Raji (cell line): ENCODE measurements at regions not wholly inside any gene's neighbourhood (a gene's known extent, or its start where the extent isn't known, plus 50 kb on each side); places are given as distances from the start of the nearest gene placed in this dataset.

ENCODE experiments used
- POLR2A ChIP-seq: IDR thresholded peaks from 2 replicates; pipeline ENCODE4 v1.6.1; 2011; ENCODE audit warnings: low read depth, low read length, control low read depth; ENCODE audit not compliant: insufficient read depth

- no peak for TF ChIP-seq POLR2A
Observed at GRCh38 chr9:742104-742503, 99.4 kb upstream of the DMRT1 start.

GRCh38 chr9:742914-743589 is 98.4 kb upstream of the DMRT1 start:
- no peak for TF ChIP-seq POLR2A

DNA sequence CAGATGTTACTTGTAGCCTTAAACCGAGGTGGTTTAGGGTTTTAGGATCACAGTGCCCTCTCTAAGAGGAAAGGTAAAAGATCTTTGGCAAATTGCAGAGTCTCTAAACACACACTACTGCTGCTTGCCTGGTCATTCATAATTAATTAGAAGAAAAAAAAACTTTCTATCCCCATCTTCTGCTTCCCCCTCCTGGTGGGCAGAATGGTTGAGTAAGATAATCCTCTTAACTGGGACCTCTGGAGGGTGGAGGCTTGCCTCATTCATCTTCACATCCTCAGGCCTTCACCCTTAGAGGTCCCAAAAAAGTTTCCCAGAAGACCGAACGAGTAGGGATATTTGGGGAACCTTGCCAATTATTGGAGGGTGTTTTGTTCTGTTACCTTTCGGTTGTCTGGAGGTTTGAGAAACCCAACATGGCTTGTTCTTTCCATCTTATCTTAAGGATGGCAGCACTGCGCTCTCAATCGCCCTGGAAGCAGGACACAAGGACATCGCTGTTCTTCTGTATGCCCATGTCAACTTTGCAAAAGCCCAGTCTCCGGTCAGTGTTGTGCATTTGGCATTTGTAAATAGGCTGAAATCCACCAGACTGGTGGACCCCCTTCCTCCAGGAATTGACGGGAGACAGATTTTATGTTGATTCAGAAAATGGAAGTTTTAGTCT is 97.3 kb upstream of the DMRT1 start:
- no peak for TF ChIP-seq POLR2A

DNA sequence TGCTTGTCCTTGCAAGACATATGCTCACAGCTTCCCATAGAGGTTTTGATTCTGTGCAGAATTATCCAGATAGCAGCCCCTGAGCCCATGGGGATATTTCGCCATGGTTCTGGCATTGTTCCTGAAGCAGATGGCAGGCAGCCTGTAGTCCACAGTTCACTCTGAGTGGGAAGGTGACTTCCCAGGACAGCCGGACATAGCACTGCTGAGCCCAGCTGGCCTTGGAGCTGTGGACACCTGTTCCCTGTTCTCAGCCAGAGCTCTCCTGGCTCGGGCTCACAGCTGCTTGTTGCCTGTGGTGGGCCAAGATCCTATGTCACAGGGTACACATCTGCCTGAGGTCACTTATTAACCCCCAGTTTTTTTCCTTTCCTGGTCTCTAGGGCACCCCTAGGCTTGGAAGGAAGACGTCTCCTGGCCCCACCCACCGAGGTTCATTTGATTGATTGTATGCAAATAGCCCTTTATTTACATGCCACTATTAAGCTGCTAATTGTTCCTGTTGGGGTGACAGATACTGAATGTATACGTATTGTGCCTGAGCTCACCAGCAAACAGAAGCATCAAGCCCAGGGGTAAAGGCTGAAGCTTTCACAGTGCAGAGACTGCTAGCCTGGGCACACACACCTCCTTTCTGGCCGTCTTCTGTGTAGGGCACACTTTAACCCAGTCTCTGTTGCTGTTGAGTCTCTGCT is 96.6 kb upstream of the DMRT1 start:
- TF ChIP-seq POLR2A: no peak

GRCh38 chr9:745761-746380 is 95.6 kb upstream of the DMRT1 start:
- TF ChIP-seq POLR2A: no peak

- TF ChIP-seq POLR2A: no peak
Observed at GRCh38 chr9:746661-747434, 94.6 kb upstream of the DMRT1 start.

GRCh38 chr9:747567-747966 is 93.9 kb upstream of the DMRT1 start:
- TF ChIP-seq POLR2A: no peak

GRCh38 chr9:748861-749497 is 92.5 kb upstream of the DMRT1 start:
- no peak for TF ChIP-seq POLR2A

GRCh38 chr9:749716-750115 is 91.8 kb upstream of the DMRT1 start:
- TF ChIP-seq POLR2A: no peak

DNA sequence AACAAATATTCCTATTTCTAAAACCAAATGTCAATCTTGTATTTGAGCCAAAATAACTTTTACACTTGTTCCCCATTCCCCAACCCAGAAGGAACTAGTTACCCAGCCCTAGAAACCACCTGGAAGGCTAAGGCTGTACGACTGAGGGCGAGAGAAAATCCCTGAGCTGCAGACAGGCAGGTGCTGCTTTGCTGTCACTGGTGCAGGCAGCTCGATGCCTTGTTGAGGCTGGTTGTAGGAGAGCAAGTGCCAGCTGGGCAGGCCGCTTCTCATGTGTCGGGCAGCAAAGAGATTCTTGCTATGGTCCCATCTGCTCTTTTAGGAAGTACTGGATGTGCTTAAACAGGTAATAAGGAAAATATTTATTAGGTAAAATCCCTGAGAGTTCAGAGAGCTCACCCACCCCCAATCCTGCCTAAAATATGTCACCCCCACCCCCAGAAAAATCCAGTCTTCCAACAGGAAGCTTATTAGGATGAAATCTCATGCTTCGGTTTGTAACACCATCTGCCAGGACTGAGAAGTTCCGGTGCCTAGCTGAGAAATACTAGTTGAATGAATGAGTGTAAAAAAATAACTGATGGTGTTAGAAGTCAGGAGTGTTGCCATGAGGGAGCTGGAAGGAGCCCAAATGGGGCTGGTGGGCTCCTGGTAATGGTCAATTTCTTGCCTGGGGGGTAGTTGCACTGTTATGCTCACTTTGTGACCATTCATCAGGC is 91.1 kb upstream of the DMRT1 start:
- TF ChIP-seq POLR2A: no peak

- no peak for TF ChIP-seq POLR2A
Observed at GRCh38 chr9:751137-752051, 90.1 kb upstream of the DMRT1 start.

- no peak for TF ChIP-seq POLR2A
Observed at GRCh38 chr9:752201-752600, 89.3 kb upstream of the DMRT1 start.

- TF ChIP-seq POLR2A: no peak
Observed at GRCh38 chr9:752681-753200, 88.8 kb upstream of the DMRT1 start.
